ENCODE measurements at regions not wholly inside any gene's neighbourhood (a gene's known extent, or its start where the extent isn't known, plus 50 kb on each side); places are given as distances from the start of the nearest gene placed in this dataset.

DNA sequence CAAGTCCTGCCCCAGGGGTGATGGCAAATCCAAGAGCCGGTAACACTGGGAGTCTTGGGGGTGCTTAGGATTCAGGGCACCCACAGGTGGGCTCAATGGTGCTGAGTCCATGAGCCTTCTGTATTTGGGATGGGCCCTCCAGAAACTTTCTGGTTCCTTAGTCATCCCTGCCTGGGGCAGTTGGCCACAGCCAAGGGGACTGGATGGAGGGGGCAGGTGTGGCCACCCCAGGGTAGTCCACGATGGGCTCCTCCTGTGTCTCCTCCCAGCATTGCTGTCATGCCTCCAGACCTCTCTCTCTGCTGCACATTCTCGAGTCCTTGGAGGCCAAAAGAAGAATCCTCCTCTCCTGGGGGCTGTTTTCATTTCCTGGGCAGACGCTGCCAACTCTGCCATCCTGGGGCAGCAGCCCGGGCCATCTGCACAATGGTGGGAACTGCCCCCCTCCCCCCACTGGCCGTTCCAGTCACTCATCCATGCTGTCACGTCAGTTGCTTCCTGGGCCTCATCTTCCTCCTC lies 158.0 kb upstream of the TWIST2 start:
- no peak for DNase-seq

DNA sequence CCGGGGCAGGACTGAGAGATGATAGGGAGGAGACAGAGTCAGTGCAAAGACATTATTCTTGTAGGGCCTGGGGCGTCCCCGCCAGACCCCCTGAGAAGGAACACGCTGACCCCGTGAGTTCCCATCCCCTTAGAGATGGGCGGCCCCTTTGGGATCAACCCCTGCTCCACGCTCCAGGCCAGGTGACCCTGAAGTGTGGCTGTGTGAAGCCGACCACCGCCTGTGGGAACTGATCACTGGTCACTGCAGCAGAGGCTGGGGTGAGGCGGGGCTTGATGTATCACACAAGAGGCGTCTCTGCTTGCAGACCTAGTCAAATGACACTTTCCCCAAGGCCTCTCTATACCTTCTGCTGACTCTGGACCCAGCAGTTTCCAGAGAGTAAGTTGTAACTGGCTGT lies 157.4 kb upstream of the TWIST2 start:
- no peak for DNase-seq

DNA sequence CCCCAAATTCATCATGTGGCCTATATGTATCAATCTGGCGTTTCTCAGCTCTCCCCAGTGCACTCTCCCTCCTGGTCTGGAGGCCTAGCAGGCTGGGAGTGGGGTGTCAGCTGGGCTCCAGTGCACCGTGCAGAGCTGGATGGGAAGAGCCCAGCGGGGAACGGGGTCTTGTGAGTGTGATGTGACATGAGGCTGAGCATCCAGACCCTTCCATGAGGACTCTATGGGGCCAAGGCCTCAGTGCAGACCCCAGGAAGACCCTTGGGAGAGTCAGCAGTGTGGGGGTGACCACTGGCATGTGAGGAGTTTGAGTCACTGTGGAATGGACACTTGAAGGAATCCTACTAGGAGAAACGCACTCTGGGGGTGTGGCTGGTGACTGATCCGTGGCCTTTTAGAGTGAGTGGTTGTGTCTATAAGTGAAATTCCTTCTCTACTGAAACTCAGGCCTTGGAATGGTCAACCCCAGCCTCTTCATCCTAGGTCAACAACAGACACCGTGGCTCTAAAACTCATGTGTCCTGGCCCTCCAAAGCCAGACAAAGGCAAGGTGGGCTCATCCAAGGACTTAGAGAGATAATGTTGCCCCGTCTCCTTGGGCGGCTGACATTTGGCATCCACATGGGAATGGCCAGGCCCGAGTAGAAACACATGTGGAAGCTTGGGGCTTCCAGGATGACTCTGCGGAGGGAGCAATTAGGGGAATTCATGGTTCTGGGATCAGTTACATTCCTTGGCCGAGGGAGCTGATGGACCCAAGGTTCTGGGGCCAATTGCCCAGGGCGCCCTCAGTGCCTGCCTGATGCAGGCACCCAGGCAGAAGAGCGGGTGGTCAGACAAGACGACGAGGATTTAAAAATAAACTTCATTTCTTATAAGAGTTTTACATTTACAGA lies 156.0 kb upstream of the TWIST2 start:
- DNase-seq: no peak

DNA sequence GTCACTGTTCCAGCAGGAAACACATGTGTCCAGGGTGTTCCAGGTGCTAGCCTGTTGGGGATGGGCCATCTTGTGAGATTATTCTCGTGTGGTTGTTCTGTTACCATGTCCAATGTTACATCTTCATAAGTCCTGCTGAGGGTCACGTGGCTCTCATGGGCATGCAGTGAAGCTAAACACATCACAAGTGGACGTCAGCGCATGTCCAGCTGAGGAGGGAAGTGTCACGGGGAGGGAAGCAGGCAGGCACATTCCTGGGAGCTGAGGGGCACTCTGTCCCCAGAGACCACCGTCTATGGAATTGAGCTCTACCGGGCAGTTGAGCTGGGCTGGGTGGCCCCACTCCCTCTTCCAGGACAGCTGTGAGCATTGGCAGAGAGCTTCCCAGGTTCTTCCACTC lies 155.3 kb upstream of the TWIST2 start:
- DNase-seq: no peak

DNA sequence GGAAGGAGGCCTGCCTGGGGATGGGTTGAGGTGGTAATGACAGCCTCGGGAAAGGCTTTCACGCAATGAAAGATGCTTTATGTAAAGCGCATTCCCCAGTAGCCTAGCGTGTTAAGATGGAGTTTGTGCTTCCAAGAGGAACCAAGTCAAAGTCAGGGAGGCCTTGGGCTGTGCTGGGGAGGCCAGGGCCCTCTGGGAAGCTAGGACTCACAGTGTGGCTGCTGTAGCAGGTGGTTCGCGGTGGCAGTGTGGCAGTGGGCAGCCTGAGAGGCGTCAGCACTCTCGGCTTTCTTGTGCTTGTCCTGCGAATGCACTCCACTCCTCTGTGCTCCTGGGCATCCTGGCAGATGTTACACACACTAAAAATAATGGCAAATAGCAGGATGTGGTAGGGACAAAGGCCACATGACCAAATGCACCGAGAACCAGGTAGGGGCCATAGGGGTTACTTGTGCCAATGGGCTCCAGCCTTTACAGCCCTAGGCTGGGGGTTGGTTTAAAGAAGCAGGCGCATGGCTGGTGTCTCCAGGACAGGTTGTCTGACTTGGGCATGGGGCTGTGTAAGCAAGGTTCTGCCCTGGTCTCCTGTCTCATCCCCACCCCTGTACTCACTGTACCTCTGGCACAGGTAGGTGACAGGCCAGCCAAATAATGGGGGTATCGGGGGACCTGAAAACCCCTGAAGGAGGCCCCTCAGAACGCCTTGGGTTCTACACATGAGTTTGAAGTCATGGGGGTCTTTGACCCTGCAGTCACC lies 154.4 kb upstream of the TWIST2 start:
- DNase-seq: no peak

DNA sequence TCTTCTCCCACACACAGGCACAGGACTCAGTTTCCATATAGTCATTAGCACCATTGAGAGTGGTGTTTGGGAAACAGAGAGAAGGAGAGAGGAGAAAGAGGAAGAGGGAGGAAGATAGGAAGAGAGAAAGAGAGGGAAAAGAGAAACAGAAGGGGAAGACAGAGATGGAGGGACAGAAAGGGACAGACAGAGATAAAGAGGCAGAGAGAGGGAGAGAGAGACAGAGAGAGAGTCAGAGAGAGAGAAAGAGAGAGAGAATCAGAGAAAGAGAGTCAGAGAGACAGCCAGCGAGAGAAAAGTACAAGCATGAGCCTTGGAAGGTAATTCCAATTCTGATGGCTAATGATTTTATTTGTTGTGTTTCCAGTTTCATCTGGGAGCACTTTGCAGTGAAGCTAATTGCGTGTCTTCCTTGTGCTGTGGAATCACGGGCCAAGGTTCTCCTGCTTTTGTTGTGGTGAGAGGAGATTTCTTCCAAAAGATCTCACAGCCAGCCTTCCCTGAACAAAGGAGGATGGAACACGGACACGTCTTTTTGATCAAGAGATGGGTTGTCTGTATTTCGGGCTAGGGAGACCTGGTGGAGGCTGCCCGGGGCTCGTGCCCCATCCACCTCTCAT lies 153.6 kb upstream of the TWIST2 start:
- DNase-seq: no peak

DNA sequence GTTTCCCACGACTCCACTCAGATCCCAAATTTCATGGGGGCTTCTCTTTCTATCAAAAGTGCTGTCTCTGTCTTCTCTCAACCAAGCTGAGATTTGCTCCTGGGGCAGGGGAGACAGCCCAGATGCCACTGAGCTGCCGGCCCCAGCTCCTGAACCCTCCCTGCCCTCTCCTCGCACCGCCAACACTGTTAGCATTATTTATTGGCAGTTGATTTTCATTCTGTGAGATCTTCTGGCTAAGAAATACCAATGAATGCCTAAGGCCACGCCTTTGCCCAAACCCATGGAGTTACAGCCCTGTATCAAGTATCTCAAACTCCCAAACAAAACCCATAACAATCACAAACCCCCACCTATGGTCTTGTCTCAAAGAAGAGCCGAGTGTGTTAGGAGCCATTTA lies 153.0 kb upstream of the TWIST2 start:
- DNase-seq: no peak

DNA sequence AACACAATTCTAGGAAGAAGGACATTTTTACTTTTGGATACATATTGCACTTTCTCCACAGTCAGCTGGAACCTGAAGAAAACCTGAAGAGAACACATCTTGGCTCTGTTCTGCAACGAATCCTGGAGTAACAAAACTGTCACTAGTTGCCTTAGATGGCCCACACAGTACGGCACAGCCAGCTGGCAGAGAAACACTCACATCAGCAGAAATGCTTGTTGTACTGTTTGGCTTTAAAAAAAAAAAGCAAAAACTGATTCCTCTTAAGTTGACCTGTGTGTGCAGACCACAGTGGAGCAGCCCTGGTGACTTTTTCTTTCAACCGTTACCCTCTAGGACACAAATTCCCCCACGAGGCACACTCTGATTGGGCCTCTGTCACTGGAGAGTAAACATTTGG lies 152.3 kb upstream of the TWIST2 start:
- DNase-seq: no peak

DNA sequence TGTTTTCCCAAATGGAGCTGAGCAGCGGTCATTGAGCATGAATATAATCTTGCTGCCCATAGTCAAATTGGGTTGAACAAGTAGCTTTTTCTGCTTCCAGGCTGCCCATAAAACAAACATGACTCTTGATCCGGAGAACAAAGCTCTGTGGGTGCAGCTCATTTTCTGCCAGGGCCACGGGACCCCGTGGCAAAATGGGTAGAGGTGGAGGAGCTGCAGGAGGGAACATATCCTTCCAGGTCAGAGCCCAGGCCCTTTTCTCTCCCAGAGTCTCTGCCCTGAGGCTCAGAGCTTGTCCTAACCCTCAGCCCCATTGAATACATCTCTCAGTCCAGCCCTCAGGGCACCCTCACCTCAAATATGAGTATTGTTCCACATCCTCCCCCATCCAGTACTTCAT lies 151.6 kb upstream of the TWIST2 start:
- no peak for DNase-seq

DNA sequence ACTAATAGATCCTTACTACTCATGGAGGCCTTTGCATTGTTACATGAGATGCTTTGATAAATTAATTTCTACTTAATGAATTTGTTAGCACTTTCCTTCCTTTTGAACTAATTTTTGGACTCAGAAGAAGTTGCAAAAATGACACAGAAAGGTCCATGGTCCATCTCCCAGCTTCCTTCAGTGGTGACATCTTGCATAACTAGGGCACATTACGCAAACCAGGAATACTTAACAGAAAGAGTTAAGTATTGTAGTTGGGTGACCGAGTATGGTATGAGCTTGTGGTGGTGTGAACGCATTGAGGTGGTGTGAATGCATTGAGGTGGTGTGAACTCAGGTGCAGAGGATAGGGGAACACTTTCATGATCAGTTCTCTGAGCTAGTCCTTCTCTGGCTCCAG lies 151.1 kb upstream of the TWIST2 start:
- DNase-seq: no peak

DNA sequence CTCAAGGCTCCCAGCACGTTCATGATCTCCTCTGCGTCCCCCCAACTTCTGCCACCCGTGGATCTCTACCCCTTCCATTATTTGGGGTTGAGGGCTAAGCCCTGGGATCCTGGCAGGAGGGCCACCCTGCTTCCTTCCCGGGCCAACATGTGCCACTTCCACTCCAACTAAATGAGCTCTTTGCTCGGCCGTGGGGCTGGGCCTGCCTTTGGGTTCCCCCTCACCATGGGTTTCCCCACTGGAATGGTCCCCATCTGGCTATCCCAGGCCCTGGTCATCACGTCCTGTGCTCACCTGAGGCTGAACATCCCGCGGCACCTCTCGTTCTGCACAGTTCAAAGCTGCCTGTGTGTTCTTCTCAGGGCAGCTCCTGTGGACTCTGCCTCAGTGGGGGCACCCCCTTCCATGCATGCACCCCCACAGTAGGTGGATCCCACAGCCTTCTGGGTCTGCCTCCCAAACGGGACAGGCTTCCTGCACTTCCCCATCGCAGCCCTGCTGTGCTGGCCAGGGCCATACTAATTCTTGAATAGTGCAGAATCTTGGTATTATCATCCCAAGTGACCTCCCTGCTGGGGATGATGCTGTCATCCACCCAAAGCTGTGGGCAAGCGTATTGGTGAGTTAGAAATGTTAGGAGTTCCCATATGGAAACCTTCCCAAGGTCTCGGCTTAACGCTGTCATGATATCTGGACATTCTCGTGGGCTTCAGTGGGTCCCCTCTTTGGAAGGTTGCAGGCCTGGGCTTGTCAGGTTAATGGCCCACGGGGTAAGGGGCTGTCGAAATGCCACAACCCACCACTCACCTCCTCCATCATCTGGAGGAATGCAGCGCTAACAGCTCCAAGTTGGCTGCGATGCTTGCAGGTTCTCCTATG lies 150.5 kb upstream of the TWIST2 start:
- DNase-seq: no peak

DNA sequence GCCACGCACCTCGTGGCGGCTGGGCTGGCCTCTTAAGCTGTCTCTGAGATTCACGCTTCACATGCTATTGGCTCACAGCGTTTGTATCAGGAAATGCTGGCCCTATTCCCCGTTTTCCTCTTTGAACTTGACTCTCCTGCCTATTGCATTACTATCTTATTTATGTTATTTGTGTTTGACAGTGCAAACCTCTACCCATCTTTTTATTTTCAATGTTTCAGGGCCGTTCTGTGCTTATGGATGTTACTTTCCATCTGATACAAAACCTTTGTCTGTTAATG lies 149.9 kb upstream of the TWIST2 start:
- DNase-seq: no peak

DNA sequence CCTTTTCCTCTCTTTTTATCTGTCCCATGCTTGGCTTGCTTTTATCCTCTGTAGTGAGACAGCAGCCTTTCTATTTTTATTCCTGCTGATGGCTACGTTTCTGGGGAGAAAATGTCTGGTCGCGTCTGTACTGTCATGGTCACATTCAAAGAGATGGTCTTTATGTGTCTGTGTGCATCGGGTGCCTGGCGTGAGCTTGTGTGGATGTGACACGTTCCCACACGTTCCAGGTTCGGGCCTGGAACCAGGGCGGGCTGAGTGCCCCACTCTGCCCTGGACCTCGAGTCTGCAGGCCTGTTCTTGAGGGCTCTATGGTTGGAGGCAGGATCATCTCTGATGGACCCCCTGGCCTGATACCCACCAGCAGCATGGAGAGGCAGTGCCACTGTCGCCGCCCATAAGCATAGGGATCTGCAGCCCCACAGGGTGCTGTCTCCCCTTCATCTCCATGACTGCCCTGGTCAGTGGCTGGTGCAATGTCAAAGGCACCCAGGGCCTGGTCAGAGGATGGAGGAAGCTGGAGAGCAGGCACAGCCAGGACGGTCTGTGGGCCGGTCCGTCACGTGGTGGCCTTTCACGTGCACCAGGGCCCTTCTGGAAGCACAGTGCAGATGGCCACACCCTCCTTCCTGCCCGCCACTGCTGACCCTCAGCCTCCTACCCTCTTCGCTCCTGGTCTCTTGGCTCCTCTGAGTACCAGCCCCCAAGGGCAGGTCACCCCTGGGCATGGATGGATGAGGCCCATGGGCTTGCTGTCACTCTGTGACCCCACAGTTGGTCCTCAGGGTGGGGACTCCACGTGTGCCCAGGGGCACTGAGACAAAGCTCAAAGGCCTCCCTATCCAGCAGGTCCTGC lies 149.2 kb upstream of the TWIST2 start:
- no peak for DNase-seq

DNA sequence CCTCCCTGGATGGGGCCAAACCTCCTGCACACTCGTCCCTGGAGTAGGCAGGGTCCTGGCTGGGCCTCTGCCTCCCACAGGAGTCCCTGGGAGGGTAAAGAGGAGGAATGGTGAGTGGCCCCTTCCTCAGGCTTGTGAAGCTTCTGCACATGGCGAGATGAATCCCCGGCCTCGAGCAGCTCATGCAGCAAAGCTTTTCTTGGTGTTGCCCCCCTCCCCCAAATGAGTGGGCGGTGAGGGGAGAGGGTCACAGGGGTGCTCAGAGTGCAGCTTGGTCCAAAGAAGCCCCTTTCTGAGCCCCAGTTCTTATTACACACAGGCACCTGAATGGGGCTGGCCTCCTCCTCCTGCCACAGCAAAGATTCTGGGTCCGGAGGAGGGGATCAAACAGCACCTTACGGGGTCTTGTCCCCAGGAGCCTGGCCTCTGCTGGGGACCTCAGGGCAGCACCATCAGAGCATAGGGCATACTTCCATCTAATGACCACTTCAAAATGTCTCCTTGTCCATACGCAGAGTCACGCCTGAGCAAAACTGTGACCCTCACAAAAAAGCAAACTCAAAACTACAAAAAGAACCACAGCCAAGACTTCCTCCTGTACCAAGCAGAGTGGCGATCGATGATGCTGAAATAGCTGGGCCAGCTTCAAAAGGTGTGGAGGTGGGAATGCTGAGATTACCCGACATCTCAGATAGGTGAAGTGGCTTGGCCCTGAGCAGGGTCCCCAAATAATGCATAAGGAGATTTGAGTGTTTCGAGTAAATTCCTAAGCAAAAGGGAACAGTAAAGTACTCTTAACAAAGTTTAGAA lies 148.4 kb upstream of the TWIST2 start:
- DNase-seq: no peak

DNA sequence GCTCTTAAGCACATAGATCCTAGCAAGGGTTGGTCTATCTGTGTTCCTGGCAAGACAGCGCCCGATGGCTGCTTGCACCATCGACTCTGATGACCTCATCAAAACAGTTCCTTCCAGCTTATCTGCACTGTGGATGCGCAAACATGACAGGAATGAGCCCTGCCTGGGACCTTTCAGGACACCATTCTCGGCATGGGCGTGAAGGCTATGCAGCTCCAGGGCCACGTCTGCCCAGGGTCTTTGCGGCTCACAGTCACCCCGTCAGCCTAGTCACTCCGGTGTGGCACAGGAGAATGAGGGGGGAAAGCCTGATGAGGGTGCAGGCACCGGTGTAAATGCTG lies 147.8 kb upstream of the TWIST2 start:
- no peak for DNase-seq

DNA sequence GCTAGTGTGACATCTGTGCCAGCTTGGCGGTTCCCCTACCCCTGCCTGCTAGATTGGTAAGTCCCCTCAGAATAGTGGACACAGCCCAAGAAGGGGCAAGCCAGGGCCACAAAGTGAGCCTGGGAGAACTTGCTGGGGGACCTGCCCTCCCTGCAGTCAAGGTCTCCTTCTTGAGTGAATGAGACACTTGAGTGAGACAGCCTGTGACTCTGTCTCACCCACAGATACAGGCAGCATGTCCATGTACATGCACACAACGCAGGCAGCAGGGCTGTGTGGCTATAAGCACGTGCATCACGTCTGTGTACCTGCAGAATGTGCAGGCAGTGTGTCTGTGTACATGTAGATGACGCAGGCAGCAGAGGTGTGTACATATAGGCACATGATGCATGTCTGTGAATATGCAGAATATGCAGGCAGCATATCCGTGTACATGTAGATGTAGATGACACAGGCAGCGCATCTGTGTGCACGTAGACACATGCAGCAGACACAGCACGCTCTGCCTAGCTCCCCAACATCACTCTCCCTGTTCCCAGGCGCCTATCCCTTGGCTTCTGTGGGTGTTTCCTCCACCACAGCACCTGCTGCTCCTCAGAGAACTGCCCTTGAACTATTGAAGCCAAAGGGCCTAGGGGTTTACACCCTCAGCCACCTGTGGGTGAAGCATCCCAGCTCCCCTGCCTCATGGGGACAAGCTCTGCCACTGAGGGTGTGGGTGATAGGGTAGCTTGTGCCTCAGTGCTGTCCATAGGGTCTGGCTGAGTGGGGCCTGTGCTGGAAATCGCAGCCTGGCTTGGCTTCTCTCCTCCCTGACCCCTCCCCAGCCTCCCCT lies 147.2 kb upstream of the TWIST2 start:
- DNase-seq: no peak

DNA sequence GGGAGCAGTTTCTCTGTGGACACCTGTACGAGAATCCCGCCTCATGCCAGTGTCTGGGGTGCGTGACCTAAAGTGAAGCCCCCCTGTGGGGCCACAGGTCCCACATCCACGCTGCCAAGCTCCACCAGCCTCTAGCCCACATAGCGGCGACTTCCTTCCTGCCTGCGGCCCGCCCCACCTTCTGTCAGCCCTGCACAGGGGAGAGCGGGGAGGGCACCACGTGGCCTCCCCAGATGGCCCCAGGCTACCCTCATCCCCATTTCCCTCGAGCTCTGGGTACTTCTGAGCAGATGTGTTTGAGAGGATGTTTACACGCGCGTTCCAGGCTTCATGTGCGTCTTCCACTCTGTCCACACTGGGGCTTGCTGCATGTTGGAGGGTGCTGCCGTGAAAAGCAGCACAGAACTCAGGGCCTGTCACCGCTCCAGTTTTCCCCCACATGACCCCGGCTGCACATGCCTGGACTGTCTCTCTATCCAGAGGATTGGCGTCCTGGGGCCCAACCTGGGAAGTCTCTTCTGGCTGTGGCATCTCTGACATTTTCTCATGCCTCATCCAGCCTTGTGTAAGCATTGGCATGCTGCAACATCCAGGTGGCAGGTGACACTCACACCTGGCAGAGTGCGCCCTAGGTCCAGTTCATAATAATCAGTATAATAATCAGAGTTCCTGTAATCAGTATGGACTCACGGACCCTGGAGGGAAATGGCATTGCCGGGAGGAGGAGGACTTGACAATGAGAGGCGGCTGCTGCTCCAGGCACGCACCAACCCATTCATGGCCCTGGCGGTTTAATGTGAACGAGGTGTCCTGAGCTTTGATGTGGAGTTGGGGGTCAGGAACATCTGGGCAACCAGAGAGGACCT lies 146.3 kb upstream of the TWIST2 start:
- no peak for DNase-seq

DNA sequence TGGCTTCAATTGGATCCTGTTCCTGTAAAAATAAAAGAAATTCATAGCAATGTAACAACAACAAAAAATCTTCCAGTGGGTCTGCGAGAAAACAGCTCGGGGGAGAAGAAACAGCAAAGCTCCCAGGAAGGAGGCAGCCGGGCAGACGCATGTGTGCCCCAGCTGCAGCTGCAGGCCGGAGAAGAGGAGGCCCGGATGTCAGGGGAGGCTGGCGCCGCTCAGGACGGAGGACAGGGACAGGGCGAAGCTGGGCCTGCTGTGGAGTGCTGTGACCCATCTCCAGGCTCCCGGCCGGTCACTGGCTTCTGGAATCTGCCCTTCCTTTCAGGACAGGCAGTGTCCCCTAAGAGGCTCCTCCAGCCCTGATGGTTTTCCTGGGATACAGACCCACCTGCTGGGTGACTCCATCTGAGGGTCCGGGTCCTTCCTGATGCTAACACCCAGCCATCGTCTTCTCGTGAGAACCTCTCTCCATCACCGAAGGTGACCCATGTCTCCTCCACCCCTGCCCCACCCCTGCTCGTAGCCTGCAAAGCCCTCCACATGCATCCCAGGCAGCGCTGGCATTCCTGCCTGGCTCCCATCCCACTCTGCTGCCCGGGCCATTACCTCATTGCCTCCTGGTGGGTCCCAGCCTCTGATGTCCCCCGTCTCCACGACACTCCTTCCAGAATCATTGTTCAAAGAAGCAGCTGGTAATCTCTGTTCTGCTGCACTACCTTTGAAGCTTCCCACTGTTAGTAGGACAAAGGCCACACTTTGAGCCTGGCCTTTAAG lies 145.4 kb upstream of the TWIST2 start:
- no peak for DNase-seq

Measured in stimulated activated CD8-positive, alpha-beta memory T cell treated with anti-CD3 and anti-CD28 coated beads, Interleukin-4, amount 100 ng/mL, for 48 hours (primary cell).